HEK293T (cell line): ENCODE measurements at regions not wholly inside any gene's neighbourhood (a gene's known extent, or its start where the extent isn't known, plus 50 kb on each side); places are given as distances from the start of the nearest gene placed in this dataset.

Source experiments
- ARNT ChIP-seq: fragments of 450-650 bp; IDR thresholded peaks from 2 replicates; pipeline ENCODE4 v1.6.1; 2017; ENCODE audit warnings: mild to moderate bottlenecking
- BHLHE40 ChIP-seq: fragments of 450-650 bp; IDR thresholded peaks from 2 replicates; pipeline ENCODE4 v1.6.1; 2016; ENCODE audit warnings: mild to moderate bottlenecking, moderate library complexity, borderline replicate concordance
- CTBP1 ChIP-seq: fragments of 450-650 bp; IDR thresholded peaks from 2 replicates; pipeline ENCODE4 v1.6.1; 2016; ENCODE audit warnings: borderline replicate concordance
- ELF4 ChIP-seq: fragments of 450-650 bp; IDR thresholded peaks from 2 replicates; pipeline ENCODE4 v1.6.1; 2017; ENCODE audit warnings: antibody characterized with exemption
- FOXA1 ChIP-seq: fragments of 450-650 bp; IDR thresholded peaks from 2 replicates; pipeline ENCODE4 v1.6.1; 2016; ENCODE audit warnings: mild to moderate bottlenecking
- FOXK2 ChIP-seq: fragments of 450-650 bp; IDR thresholded peaks from 2 replicates; pipeline ENCODE4 v1.6.1; 2016; ENCODE audit warnings: mild to moderate bottlenecking
- FOXM1 ChIP-seq: fragments of 450-650 bp; IDR thresholded peaks from 2 replicates; pipeline ENCODE4 v1.6.1; 2017; ENCODE audit warnings: mild to moderate bottlenecking, borderline replicate concordance
- HDGF ChIP-seq: fragments of 450-650 bp; IDR thresholded peaks from 2 replicates; pipeline ENCODE4 v1.6.1; 2017; ENCODE audit warnings: antibody characterized with exemption, borderline replicate concordance
- L3MBTL2 ChIP-seq: fragments of 450-650 bp; conservative IDR thresholded peaks from 2 replicates; pipeline ENCODE4 v1.6.1; 2016; ENCODE audit warnings: mild to moderate bottlenecking
- LEF1 ChIP-seq: fragments of 450-650 bp; IDR thresholded peaks from 2 replicates; pipeline ENCODE4 v1.6.1; 2017; ENCODE audit warnings: mild to moderate bottlenecking, borderline replicate concordance
- NFRKB ChIP-seq: fragments of 450-650 bp; IDR thresholded peaks from 2 replicates; pipeline ENCODE4 v1.6.1; 2016; ENCODE audit warnings: mild to moderate bottlenecking, moderate library complexity
- SP1 ChIP-seq: fragments of 450-650 bp; IDR thresholded peaks from 2 replicates; pipeline ENCODE4 v1.6.1; 2017
- SUZ12 ChIP-seq: fragments of 450-650 bp; IDR thresholded peaks from 2 replicates; pipeline ENCODE4 v1.6.1; 2016; ENCODE audit warnings: mild to moderate bottlenecking
- ZNF384 ChIP-seq: fragments of 450-650 bp; IDR thresholded peaks from 2 replicates; pipeline ENCODE4 v1.6.1; 2016

GRCh38 chr17:77377710-77378235 is 237.0 kb downstream of the SEC14L1 start:
- TF ChIP-seq ZNF384: no peak
- TF ChIP-seq FOXK2: no peak
- TF ChIP-seq FOXM1: no peak
- TF ChIP-seq ELF4: no peak
- TF ChIP-seq SP1: no peak
- TF ChIP-seq HDGF: no peak
- no peak for TF ChIP-seq BHLHE40
- TF ChIP-seq FOXA1: no peak
- no peak for TF ChIP-seq SUZ12
- TF ChIP-seq LEF1: no peak
- TF ChIP-seq CTBP1: no peak
- TF ChIP-seq ARNT: no peak
- no peak for TF ChIP-seq NFRKB
- TF ChIP-seq L3MBTL2: no peak
